Thoracic aorta (tissue), 2 donors: ENCODE measurements at regions not wholly inside any gene's neighbourhood (a gene's known extent, or its start where the extent isn't known, plus 50 kb on each side); places are given as distances from the start of the nearest gene placed in this dataset.

ENCODE experiments used
- ATAC-seq: fragments of 150-250 bp; one replicate; pipeline ENCODE4 v1.8.0; 2017; ENCODE audit warnings: low read depth; ENCODE audit not compliant: insufficient number of reproducible peaks, low FRiP score
- DNase-seq: peaks from one replicate; pipeline ENCODE4 v3.0.0-alpha.2; 2020; ENCODE audit warnings: low spot score
- H3K27ac ChIP-seq, 2 donors: fragments of 200-600 bp; sonication (generic); 1 replicate in 1 of 2; 2 replicates in 1 of 2; pipeline ENCODE4 v1.5.1; 2016; ENCODE audit warnings: mild to moderate bottlenecking in 2 of 2, moderate library complexity in 2 of 2
- H3K27me3 ChIP-seq: fragments of 200-600 bp; sonication (generic); replicated peaks from 2 replicates; pipeline ENCODE4 v1.6.0; 2016; ENCODE audit warnings: mild to moderate bottlenecking; ENCODE audit not compliant: insufficient read depth
- H3K36me3 ChIP-seq: fragments of 200-600 bp; sonication (generic); one replicate; pipeline ENCODE4 v1.5.1; 2016
- H3K4me1 ChIP-seq, 2 donors: fragments of 200-600 bp; sonication (generic); 1 replicate in 1 of 2; 2 replicates in 1 of 2; pipeline versions ENCODE4 v1.5.1 to v1.6.0; 2016; ENCODE audit warnings: low read depth in 2 of 2, mild to moderate bottlenecking in 1 of 2; ENCODE audit not compliant: control insufficient read depth in 1 of 2
- H3K4me3 ChIP-seq: fragments of 200-600 bp; sonication (generic); 2 replicates; pipeline ENCODE4 v1.5.1; 2016; ENCODE audit warnings: mild to moderate bottlenecking
- H3K9me3 ChIP-seq: fragments of 200-600 bp; sonication (generic); 2 replicates; pipeline ENCODE4 v1.5.1; 2016
- TF ChIP-seq, protein P1 (sequence below): fragments of 200-600 bp; sonication (generic); IDR thresholded peaks from one replicate; pipeline ENCODE4 v1.5.1; 2019; ENCODE audit warnings: antibody characterized with exemption

GRCh38 chr5:125489146-125489545 lies 742.7 kb upstream of the ZNF608 start:
- no peak overlapping the region for H3K4me3 ChIP-seq
- DNase-seq: no peak
- H3K36me3 ChIP-seq: no peaks in the 10 kb centered on the region
- H3K4me1 ChIP-seq: peaks cover 7 to 20% of the 10 kb centered on the region in 2 donors
- no peaks in the 10 kb centered on the region for H3K9me3 ChIP-seq
- no peaks in the 10 kb centered on the region for H3K27me3 ChIP-seq
- no peak for ATAC-seq
- TF ChIP-seq, protein P1, sequence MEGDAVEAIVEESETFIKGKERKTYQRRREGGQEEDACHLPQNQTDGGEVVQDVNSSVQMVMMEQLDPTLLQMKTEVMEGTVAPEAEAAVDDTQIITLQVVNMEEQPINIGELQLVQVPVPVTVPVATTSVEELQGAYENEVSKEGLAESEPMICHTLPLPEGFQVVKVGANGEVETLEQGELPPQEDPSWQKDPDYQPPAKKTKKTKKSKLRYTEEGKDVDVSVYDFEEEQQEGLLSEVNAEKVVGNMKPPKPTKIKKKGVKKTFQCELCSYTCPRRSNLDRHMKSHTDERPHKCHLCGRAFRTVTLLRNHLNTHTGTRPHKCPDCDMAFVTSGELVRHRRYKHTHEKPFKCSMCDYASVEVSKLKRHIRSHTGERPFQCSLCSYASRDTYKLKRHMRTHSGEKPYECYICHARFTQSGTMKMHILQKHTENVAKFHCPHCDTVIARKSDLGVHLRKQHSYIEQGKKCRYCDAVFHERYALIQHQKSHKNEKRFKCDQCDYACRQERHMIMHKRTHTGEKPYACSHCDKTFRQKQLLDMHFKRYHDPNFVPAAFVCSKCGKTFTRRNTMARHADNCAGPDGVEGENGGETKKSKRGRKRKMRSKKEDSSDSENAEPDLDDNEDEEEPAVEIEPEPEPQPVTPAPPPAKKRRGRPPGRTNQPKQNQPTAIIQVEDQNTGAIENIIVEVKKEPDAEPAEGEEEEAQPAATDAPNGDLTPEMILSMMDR: no peak
- H3K27ac ChIP-seq: no peak overlapping the region

DNA sequence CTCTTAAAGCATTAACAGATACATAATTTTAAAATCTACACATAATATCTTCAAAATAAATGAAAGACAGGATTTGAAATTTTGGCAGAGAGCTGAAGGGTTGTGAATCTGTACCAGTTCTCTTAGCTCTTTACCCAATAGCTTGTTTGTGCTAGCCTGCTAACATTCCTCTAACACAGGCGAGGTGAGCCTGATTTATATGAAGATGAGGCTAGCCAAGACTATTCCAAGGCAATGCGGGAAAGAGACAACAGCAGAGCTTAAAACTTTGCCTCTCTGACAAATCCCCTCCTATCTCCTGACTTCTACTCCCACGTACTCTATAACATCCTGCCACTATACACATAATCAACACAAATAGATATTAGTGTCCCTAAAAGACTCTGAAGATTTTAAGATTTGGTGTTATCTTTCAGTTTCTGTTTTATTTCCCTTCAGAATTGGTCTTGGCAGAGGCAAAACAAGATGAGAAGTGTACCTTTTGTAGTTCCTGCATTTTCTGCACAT lies 745.6 kb upstream of the ZNF608 start:
- Histone ChIP-seq H3K4me1 (no peaks in the 10 kb centered on the region), H3K36me3 (no peaks in the 10 kb centered on the region), H3K9me3 (no peaks in the 10 kb centered on the region), H3K27ac (no peak overlapping the region), H3K27me3 (no peaks in the 10 kb centered on the region), H3K4me3 (no peak overlapping the region)
- TF ChIP-seq, protein P1: no peak
- ATAC-seq (no peak), DNase-seq (no peak)

GRCh38 chr5:125492977-125493376 lies 746.5 kb upstream of the ZNF608 start:
- Histone ChIP-seq H3K27me3 (no peaks in the 10 kb centered on the region), H3K27ac (no peak overlapping the region), H3K36me3 (no peaks in the 10 kb centered on the region), H3K4me3 (no peak overlapping the region), H3K9me3 (no peaks in the 10 kb centered on the region), H3K4me1 (no peaks in the 10 kb centered on the region)
- DNase-seq (no peak), ATAC-seq (no peak)
- TF ChIP-seq, protein P1: no peak

GRCh38 chr5:125496393-125496792 lies 750.0 kb upstream of the ZNF608 start:
- Histone ChIP-seq H3K36me3 (no peaks in the 10 kb centered on the region), H3K27ac (no peak overlapping the region), H3K27me3 (no peaks in the 10 kb centered on the region), H3K9me3 (no peaks in the 10 kb centered on the region), H3K4me3 (no peak overlapping the region), H3K4me1 (no peaks in the 10 kb centered on the region)
- DNase-seq: no peak
- ATAC-seq: no peak
- TF ChIP-seq, protein P1: no peak

DNA sequence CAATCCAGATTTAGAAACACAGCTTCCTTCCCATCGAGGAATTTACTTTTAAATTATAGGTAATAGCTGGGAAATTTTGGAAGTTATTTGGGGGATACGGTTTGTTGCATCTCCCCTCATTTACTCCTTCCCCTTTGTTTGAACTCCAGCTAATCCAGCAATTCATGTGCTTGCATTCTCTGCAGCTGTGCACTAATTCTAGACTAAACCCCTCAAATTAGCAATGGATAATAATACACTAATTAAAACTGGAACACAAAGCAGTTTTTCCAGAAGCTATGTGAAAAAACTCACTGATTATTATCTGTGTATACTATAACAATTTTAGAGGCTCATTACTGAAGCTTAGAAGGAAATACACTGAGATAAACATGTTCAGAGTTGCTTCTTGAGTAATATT lies 751.2 kb upstream of the ZNF608 start:
- ATAC-seq (no peak), DNase-seq (no peak)
- Histone ChIP-seq H3K4me3 (no peak overlapping the region), H3K9me3 (no peaks in the 10 kb centered on the region), H3K27me3 (no peaks in the 10 kb centered on the region), H3K36me3 (no peaks in the 10 kb centered on the region), H3K4me1 (no peaks in the 10 kb centered on the region), H3K27ac (no peak overlapping the region)
- TF ChIP-seq, protein P1: no peak
